OCI-LY7 (cell line): ENCODE measurements at regions not wholly inside any gene's neighbourhood (a gene's known extent, or its start where the extent isn't known, plus 50 kb on each side); places are given as distances from the start of the nearest gene placed in this dataset.

Source experiments
- BruUV-seq: library from RNA; stranded (reverse); fragments of 400-500 nt; replicated peaks from 2 replicates; lab custom pipeline; 2021; lab: Mats Ljungman, UMichigan
- CTCF ChIA-PET: fragments of 300-600 bp; sonication (Branson Sonifier 250); formaldehyde crosslinking; loops from one replicate; lab custom pipeline; 2022; ENCODE audit warnings: antibody characterized with exemption; ENCODE audit not compliant: unreplicated experiment; lab: Charles Lee
- POLR2A ChIA-PET: fragments of 300-600 bp; sonication (Branson Sonifier 250); formaldehyde crosslinking; loops from one replicate; lab custom pipeline; 2022; ENCODE audit warnings: antibody characterized with exemption; lab: Charles Lee
- DNase-seq: peaks from one replicate; pipeline ENCODE4 v3.0.0-alpha.2; 2015; ENCODE audit warnings: low spot score
- H2AFZ ChIP-seq: fragments of 200-600 bp; sonication (generic), shearing (Covaris generic); 2 replicates; pipeline ENCODE4 v1.6.1; 2014; ENCODE audit warnings: mild to moderate bottlenecking, antibody characterized with exemption, low read length, moderate library complexity
- H3K27ac ChIP-seq: fragments of 200-600 bp; sonication (generic); 2 replicates; pipeline ENCODE4 v1.5.1; 2014; ENCODE audit warnings: mixed run types, low read depth, mild to moderate bottlenecking, moderate library complexity, low read length, inconsistent platforms; ENCODE audit not compliant: poor library complexity, severe bottlenecking
- H3K36me3 ChIP-seq: fragments of 200-600 bp; sonication (generic); 2 replicates; pipeline ENCODE4 v1.6.1; 2014; ENCODE audit warnings: mild to moderate bottlenecking, antibody characterized with exemption, low read length, moderate library complexity, mixed read lengths; ENCODE audit not compliant: insufficient read depth
- H3K4me1 ChIP-seq: fragments of 200-600 bp; sonication (generic); 2 replicates; pipeline ENCODE4 v1.5.1; 2014; ENCODE audit warnings: mild to moderate bottlenecking, low read length; ENCODE audit not compliant: insufficient read depth, poor library complexity, severe bottlenecking
- H3K4me2 ChIP-seq: fragments of 200-600 bp; sonication (generic); 2 replicates; pipeline ENCODE4 v1.6.1; 2014; ENCODE audit warnings: mild to moderate bottlenecking, low read length
- H3K4me3 ChIP-seq: fragments of 200-600 bp; sonication (generic); 2 replicates; pipeline ENCODE4 v1.5.1; 2014; ENCODE audit warnings: mild to moderate bottlenecking, low read depth, low read length; ENCODE audit not compliant: poor library complexity, severe bottlenecking
- H3K79me2 ChIP-seq: fragments of 200-600 bp; sonication (generic); 2 replicates; pipeline ENCODE4 v1.6.1; 2016; ENCODE audit warnings: low read depth, mild to moderate bottlenecking, low read length, moderate library complexity, mixed read lengths; ENCODE audit not compliant: insufficient read depth
- H3K9me2 ChIP-seq: fragments of 200-600 bp; sonication (generic); 2 replicates; pipeline ENCODE4 v1.6.1; 2016; ENCODE audit warnings: mild to moderate bottlenecking, low read length, mixed read lengths; ENCODE audit not compliant: insufficient read depth
- H3K9me3 ChIP-seq: fragments of 200-600 bp; sonication (generic); 2 replicates; pipeline ENCODE4 v1.6.1; 2014; ENCODE audit warnings: mild to moderate bottlenecking, mixed run types, low read length, mixed read lengths
- H4K20me1 ChIP-seq: fragments of 200-600 bp; sonication (generic); 2 replicates; pipeline ENCODE4 v1.6.1; 2014; ENCODE audit warnings: mild to moderate bottlenecking, antibody characterized with exemption, low read length, moderate library complexity, mixed read lengths; ENCODE audit not compliant: insufficient read depth
- EZH2phosphoT487 ChIP-seq: fragments of 200-600 bp; sonication (generic); IDR thresholded peaks from 2 replicates; pipeline ENCODE4 v1.6.1; 2018; ENCODE audit warnings: low read depth, borderline replicate concordance, mild to moderate bottlenecking, mixed run types, antibody characterized with exemption, low read length, moderate library complexity, mixed read lengths
- intact Hi-C: fragments of 100-400 bp; cut with micrococcal nuclease; formaldehyde crosslinking; loops from one replicate; pipeline ENCODE4 v1.10.0; 2022; ENCODE audit not compliant: unreplicated experiment
- TF ChIP-seq, protein P1 (sequence below): fragments of 200-600 bp; sonication (generic); conservative IDR thresholded peaks from 2 replicates; pipeline ENCODE4 v1.5.1; 2014; ENCODE audit warnings: mild to moderate bottlenecking, antibody characterized with exemption, low read length, moderate library complexity, mixed read lengths

DNA sequence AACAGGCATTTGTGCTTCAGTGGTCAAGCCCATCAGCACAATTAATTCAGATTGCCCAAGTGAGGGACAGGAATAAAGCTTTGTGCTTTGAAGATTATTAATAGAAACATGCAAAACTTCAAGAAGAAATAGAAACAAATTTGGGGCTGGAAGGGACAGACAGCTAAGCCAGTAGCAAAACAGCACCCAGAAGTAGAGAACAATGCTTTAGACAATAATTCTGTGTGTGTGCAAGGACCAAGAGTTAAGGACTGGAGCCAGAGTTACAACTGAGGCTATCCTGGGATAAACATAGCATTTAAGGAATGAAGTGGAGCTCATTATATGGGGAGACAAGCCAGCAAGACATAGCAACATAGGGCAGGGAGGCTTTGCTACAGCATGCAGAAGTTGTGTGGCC, 251.9 kb upstream of the DAB1 start:
- no peaks in the 10 kb centered on the region for H3K9me3 ChIP-seq
- no peaks in the 10 kb centered on the region for H4K20me1 ChIP-seq
- CTCF ChIA-PET: no interaction called here
- H3K4me3 ChIP-seq: no peak overlapping the region
- no peaks in the 10 kb centered on the region for H3K4me1 ChIP-seq
- POLR2A ChIA-PET: no interaction called here
- DNase-seq: no peak
- no peak overlapping the region for H3K27ac ChIP-seq
- no peaks in the 10 kb centered on the region for H3K9me2 ChIP-seq
- BruUV-seq: no TSS peak
- TF ChIP-seq, protein P1, sequence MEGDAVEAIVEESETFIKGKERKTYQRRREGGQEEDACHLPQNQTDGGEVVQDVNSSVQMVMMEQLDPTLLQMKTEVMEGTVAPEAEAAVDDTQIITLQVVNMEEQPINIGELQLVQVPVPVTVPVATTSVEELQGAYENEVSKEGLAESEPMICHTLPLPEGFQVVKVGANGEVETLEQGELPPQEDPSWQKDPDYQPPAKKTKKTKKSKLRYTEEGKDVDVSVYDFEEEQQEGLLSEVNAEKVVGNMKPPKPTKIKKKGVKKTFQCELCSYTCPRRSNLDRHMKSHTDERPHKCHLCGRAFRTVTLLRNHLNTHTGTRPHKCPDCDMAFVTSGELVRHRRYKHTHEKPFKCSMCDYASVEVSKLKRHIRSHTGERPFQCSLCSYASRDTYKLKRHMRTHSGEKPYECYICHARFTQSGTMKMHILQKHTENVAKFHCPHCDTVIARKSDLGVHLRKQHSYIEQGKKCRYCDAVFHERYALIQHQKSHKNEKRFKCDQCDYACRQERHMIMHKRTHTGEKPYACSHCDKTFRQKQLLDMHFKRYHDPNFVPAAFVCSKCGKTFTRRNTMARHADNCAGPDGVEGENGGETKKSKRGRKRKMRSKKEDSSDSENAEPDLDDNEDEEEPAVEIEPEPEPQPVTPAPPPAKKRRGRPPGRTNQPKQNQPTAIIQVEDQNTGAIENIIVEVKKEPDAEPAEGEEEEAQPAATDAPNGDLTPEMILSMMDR: no peak
- no peak for TF ChIP-seq EZH2phosphoT487
- no peak overlapping the region for H2AFZ ChIP-seq
- H3K36me3 ChIP-seq: no peaks in the 10 kb centered on the region
- H3K79me2 ChIP-seq: no peaks in the 10 kb centered on the region
- intact Hi-C loops: no loop called here
- H3K4me2 ChIP-seq: no peak overlapping the region

DNA sequence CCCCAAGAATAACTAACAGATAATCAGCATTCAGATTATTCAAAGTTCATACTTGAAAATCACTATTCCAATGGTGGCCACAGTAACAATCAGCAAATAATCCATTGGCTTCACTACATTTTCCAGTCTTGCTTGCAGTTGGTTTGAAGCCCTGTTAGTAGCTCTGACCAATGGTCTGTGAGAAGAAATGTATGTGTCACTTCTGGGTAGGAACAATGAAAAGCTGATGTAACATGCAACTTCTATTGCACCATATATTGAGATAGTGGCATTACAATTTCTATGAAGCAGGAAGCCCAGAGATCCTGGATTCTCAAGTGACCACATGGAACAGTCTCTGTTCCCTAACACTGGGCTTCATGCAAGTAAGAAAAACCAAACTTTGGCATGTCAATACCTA, 250.9 kb upstream of the DAB1 start:
- Histone ChIP-seq H3K36me3 (no peaks in the 10 kb centered on the region), H3K4me3 (no peak overlapping the region), H3K79me2 (no peaks in the 10 kb centered on the region), H3K9me3 (no peaks in the 10 kb centered on the region), H3K27ac (no peak overlapping the region), H3K4me1 (no peaks in the 10 kb centered on the region), H4K20me1 (no peaks in the 10 kb centered on the region), H3K9me2 (no peaks in the 10 kb centered on the region), H2AFZ (no peak overlapping the region), H3K4me2 (no peak overlapping the region)
- no peak for DNase-seq
- ChIA-PET POLR2A (interaction anchor here (0.6 kb wide), 1 partner anchor 30 kb away, joined by 3 read pairs; no protein-coding TSS in a partner anchor), CTCF (no interaction called here)
- TF ChIP-seq EZH2phosphoT487: no peak
- TF ChIP-seq, protein P1: no peak
- intact Hi-C loops: no loop called here
- no TSS peak for BruUV-seq

DNA sequence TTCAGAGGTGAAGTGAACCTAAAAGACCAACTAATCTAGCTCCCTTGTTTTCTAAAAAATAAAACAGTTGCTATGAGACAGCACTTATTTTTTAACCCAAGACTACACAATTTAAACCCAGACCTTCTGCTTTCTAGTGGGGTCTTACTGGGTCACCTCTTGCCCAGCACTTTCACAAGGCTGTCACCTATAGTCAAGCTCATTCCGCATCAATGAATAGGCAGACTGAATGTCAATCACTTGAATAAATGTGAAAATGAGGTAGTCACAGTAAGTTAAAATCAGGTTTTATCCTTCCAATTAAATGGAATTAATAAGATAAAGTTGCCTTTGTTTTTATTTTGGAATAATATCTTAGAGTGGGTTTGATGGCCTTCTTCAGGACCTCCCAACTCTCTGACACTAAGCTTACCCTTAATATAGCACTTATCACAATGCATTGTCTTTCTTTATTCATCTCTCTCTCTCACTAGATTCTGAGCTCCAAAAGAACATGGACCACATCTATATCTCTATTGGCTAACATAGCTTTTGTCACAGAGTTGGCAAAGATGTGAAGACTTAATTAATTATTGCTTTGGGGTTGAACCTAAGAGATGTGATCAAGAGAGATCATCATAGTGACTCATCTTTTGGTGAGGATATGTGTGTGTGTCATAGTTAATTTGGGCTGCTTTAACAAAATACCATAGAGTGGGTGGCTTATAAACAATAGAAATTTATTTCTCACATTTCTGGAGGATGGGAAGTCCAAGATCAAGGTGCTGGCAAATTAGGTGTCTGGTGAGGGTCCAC, 248.7 kb upstream of the DAB1 start:
- Histone ChIP-seq H3K9me3 (no peaks in the 10 kb centered on the region), H3K9me2 (no peaks in the 10 kb centered on the region), H3K4me2 (no peak overlapping the region), H3K4me1 (no peaks in the 10 kb centered on the region), H2AFZ (no peak overlapping the region), H3K27ac (no peak overlapping the region), H3K36me3 (no peaks in the 10 kb centered on the region), H3K79me2 (no peaks in the 10 kb centered on the region), H4K20me1 (no peaks in the 10 kb centered on the region), H3K4me3 (no peak overlapping the region)
- TF ChIP-seq, protein P1: no peak
- TF ChIP-seq EZH2phosphoT487: no peak
- intact Hi-C loops: no loop called here
- ChIA-PET CTCF (no interaction called here), POLR2A (no interaction called here)
- no TSS peak for BruUV-seq
- DNase-seq: no peak
